HEK293 (cell line): ENCODE measurements at regions not wholly inside any gene's neighbourhood (a gene's known extent, or its start where the extent isn't known, plus 50 kb on each side); places are given as distances from the start of the nearest gene placed in this dataset.

Source experiments
- OSR2 ChIP-seq: fragments of 450-650 bp; formaldehyde crosslinking; IDR thresholded peaks from 2 replicates; pipeline ENCODE4 v1.5.1; 2016; ENCODE audit warnings: missing biosample characterization, missing genetic modification characterization
- OVOL3 ChIP-seq: fragments of 450-650 bp; formaldehyde crosslinking; IDR thresholded peaks from 2 replicates; pipeline ENCODE4 v1.5.1; 2016; ENCODE audit warnings: missing biosample characterization, missing genetic modification characterization
- YY1 ChIP-seq: fragments of 450-650 bp; formaldehyde crosslinking; IDR thresholded peaks from 2 replicates; pipeline ENCODE4 v1.5.1; 2018; ENCODE audit warnings: missing biosample characterization, missing genetic modification characterization
- ZBTB7A ChIP-seq: fragments of 450-650 bp; formaldehyde crosslinking; IDR thresholded peaks from 2 replicates; pipeline ENCODE4 v1.5.1; 2016; ENCODE audit warnings: low read depth, missing biosample characterization, missing genetic modification characterization
- ZNF239 ChIP-seq: fragments of 450-650 bp; formaldehyde crosslinking; IDR thresholded peaks from 2 replicates; pipeline ENCODE4 v1.5.1; 2016; ENCODE audit warnings: missing biosample characterization, missing genetic modification characterization
- ZNF510 ChIP-seq: fragments of 450-650 bp; formaldehyde crosslinking; IDR thresholded peaks from 2 replicates; pipeline ENCODE4 v1.5.1; 2018; ENCODE audit warnings: mild to moderate bottlenecking, missing genetic modification characterization, missing biosample characterization; ENCODE audit not compliant: insufficient replicate concordance
- ZNF558 ChIP-seq: fragments of 450-650 bp; formaldehyde crosslinking; IDR thresholded peaks from 2 replicates; pipeline ENCODE4 v1.5.1; 2016; ENCODE audit warnings: missing biosample characterization, missing genetic modification characterization
- ZNF561 ChIP-seq: fragments of 450-650 bp; IDR thresholded peaks from 2 replicates; pipeline ENCODE4 v1.5.1; 2018; ENCODE audit warnings: missing biosample characterization, missing genetic modification characterization, borderline replicate concordance
- ZNF707 ChIP-seq: fragments of 450-650 bp; formaldehyde crosslinking; IDR thresholded peaks from 2 replicates; pipeline ENCODE4 v1.5.1; 2016; ENCODE audit warnings: missing biosample characterization, missing genetic modification characterization
- TF ChIP-seq, protein P1 (sequence below): fragments of 450-650 bp; formaldehyde crosslinking; IDR thresholded peaks from 2 replicates; pipeline ENCODE4; 2016; ENCODE audit warnings: missing biosample characterization, missing genetic modification characterization
- TF ChIP-seq, protein P2 (sequence below): fragments of 450-650 bp; formaldehyde crosslinking; IDR thresholded peaks from 2 replicates; pipeline ENCODE4 v1.5.1; 2016; ENCODE audit warnings: missing biosample characterization, missing genetic modification characterization
- TF ChIP-seq, protein P3 (sequence below): fragments of 450-650 bp; formaldehyde crosslinking; IDR thresholded peaks from 2 replicates; pipeline ENCODE4 v1.5.1; 2016; ENCODE audit warnings: missing biosample characterization, missing genetic modification characterization, borderline replicate concordance

DNA sequence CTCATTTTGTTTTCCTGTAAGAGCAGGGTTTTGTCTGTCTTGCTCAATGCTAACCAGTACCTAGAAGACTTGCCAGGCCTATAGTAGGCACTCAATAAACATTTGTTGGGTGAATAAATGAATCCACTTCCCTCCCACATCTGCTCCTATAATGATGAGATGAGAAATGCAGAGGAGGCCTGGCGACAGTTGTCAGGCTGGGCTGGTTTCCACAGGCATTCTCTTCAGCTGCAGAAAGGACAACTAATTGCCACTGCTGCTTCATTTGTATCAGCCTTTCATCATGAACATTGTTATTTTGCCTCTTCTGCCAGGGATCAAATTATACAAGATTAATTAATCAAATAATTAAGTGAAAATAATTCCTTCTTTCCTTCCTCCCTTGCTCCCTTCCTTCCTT lies 82.0 kb upstream of the PTHLH start:
- no peak for TF ChIP-seq YY1 (tag by site-specific recombination)
- TF ChIP-seq ZNF239: no peak
- TF ChIP-seq, protein P1, sequence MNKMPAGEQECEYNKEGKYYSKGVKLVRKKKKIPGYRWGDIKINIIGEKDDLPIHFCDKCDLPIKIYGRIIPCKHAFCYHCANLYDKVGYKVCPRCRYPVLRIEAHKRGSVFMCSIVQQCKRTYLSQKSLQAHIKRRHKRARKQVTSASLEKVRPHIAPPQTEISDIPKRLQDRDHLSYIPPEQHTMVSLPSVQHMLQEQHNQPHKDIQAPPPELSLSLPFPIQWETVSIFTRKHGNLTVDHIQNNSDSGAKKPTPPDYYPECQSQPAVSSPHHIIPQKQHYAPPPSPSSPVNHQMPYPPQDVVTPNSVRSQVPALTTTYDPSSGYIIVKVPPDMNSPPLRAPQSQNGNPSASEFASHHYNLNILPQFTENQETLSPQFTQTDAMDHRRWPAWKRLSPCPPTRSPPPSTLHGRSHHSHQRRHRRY (tag by site-specific recombination): no peak
- TF ChIP-seq ZBTB7A (tag by site-specific recombination): no peak
- no peak for TF ChIP-seq OVOL3 (tag by site-specific recombination)
- TF ChIP-seq, protein P2, sequence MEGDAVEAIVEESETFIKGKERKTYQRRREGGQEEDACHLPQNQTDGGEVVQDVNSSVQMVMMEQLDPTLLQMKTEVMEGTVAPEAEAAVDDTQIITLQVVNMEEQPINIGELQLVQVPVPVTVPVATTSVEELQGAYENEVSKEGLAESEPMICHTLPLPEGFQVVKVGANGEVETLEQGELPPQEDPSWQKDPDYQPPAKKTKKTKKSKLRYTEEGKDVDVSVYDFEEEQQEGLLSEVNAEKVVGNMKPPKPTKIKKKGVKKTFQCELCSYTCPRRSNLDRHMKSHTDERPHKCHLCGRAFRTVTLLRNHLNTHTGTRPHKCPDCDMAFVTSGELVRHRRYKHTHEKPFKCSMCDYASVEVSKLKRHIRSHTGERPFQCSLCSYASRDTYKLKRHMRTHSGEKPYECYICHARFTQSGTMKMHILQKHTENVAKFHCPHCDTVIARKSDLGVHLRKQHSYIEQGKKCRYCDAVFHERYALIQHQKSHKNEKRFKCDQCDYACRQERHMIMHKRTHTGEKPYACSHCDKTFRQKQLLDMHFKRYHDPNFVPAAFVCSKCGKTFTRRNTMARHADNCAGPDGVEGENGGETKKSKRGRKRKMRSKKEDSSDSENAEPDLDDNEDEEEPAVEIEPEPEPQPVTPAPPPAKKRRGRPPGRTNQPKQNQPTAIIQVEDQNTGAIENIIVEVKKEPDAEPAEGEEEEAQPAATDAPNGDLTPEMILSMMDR (tag by site-specific recombination): no peak
- no peak for TF ChIP-seq ZNF510
- TF ChIP-seq ZNF558: no peak
- no peak for TF ChIP-seq ZNF561
- TF ChIP-seq, protein P3, sequence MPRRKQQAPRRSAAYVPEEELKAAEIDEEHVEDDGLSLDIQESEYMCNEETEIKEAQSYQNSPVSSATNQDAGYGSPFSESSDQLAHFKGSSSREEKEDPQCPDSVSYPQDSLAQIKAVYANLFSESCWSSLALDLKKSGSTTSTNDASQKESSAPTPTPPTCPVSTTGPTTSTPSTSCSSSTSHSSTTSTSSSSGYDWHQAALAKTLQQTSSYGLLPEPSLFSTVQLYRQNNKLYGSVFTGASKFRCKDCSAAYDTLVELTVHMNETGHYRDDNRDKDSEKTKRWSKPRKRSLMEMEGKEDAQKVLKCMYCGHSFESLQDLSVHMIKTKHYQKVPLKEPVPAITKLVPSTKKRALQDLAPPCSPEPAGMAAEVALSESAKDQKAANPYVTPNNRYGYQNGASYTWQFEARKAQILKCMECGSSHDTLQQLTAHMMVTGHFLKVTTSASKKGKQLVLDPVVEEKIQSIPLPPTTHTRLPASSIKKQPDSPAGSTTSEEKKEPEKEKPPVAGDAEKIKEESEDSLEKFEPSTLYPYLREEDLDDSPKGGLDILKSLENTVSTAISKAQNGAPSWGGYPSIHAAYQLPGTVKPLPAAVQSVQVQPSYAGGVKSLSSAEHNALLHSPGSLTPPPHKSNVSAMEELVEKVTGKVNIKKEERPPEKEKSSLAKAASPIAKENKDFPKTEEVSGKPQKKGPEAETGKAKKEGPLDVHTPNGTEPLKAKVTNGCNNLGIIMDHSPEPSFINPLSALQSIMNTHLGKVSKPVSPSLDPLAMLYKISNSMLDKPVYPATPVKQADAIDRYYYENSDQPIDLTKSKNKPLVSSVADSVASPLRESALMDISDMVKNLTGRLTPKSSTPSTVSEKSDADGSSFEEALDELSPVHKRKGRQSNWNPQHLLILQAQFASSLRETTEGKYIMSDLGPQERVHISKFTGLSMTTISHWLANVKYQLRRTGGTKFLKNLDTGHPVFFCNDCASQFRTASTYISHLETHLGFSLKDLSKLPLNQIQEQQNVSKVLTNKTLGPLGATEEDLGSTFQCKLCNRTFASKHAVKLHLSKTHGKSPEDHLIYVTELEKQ: no peak
- TF ChIP-seq OSR2 (tag by site-specific recombination): no peak
- no peak for TF ChIP-seq ZNF707 (tag by site-specific recombination)
